ENCODE measurements at regions not wholly inside any gene's neighbourhood (a gene's known extent, or its start where the extent isn't known, plus 50 kb on each side); places are given as distances from the start of the nearest gene placed in this dataset.

DNA sequence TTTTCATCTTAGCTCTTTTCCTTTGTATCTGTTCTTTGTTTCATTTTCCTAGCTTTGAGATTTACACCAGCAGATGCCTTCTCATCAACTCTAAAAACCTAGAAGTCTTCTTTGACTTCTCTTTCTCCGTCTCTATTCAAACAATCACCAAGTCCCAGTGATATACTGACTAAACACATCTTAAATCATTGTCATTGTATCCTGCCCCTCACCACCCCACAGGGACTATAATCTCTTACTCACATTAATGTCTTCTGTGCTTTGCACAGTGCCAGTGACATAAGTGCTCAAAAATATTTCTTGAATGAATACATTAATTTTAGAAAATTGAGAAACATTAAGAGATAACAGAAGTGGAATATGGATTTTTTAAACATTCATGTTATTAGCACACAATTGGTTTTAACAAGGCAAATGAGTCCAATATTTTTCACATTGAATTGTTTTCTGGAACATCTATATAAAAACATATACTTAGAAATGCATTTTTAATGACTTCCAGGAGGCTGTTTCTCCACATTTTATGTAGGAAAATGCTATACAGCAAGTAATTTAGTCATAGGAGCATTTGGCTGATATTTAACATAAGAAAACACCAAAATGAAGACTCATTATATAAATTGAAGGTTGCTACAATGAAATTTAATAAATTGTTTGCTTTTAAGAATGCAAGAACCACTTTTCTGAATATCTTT lies 472.8 kb upstream of the PRICKLE1 start:
- TF ChIP-seq, protein P1, sequence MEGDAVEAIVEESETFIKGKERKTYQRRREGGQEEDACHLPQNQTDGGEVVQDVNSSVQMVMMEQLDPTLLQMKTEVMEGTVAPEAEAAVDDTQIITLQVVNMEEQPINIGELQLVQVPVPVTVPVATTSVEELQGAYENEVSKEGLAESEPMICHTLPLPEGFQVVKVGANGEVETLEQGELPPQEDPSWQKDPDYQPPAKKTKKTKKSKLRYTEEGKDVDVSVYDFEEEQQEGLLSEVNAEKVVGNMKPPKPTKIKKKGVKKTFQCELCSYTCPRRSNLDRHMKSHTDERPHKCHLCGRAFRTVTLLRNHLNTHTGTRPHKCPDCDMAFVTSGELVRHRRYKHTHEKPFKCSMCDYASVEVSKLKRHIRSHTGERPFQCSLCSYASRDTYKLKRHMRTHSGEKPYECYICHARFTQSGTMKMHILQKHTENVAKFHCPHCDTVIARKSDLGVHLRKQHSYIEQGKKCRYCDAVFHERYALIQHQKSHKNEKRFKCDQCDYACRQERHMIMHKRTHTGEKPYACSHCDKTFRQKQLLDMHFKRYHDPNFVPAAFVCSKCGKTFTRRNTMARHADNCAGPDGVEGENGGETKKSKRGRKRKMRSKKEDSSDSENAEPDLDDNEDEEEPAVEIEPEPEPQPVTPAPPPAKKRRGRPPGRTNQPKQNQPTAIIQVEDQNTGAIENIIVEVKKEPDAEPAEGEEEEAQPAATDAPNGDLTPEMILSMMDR (IDR thresholded peaks at IDR 0.05) = no peak

DNA sequence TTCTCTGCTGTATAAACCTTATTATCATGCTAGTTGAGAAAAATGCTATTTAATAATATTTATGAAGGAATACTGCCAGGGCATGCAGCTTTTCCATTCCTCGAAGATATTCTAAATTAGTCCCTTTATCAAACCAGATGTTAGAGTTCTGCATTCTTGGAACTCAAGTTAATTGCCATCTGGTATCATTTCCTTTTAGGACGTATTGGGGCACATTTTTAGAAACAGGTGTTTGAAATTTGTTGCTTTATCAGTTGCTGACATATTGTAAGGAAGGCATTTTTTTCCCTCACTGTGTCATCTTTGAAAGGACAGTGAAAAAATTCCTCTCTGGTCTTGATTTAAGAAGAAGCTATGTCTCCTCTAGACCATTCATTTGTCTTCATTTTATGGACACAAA lies 471.2 kb upstream of the PRICKLE1 start:
- TF ChIP-seq, protein P1 (IDR thresholded peaks at IDR 0.05) = no peak

DNA sequence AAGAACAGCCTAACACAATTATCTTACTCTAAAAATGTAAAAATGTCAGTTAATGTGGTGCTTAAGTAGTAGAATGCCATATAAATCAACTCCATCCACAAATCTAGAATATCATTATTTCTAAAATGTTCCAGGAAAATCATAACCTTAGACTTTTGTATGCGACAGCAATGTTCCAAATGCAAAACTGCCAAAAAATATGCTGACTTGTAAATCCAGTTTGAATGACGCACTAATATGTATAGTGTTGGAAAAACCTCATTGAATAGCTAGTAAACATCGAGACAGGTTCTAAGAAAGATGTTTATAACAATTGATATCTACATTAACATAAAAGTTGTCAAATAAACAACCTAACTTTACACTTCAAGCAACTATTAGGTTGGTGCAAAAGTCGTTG lies 469.1 kb upstream of the PRICKLE1 start:
- TF ChIP-seq, protein P1 (IDR thresholded peaks at IDR 0.05) = no peak

DNA sequence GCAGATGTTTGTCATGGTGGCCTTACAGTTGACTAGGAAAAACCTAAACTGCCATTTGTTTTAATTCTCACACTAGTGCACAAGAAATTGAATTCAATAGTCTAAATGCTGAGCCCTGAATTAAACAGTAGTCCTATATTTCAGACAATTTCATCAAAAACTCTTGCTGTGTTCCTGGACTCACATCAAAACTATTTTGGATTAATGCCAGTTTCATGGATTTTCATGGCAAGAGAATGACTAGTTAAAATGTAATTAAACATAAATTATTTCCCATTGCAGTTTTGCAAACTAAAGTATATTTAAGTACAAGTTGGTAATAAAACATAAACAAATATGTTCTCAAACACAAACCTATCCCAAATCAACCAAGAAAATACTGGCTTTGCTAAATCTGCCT lies 468.0 kb upstream of the PRICKLE1 start:
- TF ChIP-seq, protein P1 (IDR thresholded peaks at IDR 0.05) = no peak

DNA sequence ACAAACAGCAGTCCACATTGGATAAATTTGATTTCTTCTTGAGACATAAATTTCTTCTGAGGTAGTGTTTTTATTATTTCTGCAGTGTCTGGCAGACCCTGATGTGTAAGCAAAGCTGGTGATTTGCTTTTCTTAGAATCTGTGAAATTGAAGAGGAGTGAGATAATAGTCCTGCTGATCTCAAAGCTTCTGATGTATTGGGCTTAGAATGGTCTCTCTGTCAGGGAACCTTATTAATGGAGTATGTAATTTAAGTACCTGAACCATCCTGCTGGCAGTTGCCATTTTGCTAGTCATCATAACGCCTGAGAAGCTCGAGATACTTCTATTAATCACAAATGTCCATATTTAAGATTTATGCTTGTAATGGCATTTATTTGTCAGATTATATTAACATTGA lies 464.5 kb upstream of the PRICKLE1 start:
- TF ChIP-seq, protein P1 (IDR thresholded peaks at IDR 0.05) = no peak

DNA sequence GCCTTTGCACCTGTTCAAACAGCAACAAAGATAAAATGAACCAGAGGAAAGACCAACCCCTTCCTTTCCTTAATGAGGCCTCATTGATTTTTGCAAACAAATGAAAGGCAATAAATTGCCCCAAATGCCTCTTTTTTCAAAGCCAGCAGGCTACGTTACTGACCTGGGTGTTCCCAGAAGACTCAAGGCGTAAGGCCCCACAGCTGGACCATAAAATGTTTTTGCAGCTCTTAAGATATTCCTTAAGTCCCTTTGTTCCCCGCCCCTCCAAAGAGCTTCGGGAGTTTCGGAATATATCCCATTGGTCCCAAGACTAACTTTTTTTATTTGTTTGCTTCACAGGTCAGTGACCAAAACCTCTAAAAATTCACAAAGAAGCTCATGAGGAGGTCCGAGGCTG lies 462.9 kb upstream of the PRICKLE1 start:
- TF ChIP-seq, protein P1 (IDR thresholded peaks at IDR 0.05) = no peak

DNA sequence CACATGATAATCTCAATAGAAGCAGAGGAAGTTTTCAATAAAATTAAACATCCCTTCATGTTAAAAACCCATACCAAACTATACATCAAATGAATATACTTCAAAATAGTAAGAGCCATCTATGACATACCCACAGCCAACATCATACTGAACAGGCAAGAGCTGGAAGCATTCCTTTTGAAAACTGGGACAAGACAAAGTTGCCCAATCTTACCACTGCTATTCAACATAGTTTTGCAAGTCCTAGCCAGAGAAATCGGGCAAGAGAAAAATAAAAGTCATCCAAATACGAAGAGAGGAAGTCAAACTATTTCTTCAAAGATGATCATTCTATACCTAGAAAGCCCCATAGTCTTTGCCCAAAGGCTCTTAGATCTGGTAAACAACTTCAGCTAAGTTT lies 454.7 kb upstream of the PRICKLE1 start:
- TF ChIP-seq, protein P1 (IDR thresholded peaks at IDR 0.05) = no peak

DNA sequence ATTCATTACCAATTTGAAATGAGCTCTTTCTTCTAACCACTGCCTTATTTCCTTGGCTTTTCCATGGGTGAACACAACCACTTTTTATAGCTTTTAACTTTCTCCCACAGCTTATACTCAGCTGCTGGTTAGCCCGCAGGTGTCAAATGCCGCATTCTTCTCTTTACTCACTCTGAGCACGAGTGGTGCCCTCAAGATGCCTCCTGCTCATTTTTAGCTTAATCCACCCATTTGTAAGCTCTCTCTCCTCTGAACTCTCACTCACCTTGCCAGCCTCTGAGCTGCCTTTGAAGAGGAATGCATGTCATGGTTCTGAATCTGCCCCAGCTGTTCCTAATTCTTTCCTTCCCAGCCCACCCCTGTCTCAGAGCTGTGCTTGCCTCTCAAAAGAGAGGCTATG lies 449.4 kb upstream of the PRICKLE1 start:
- TF ChIP-seq, protein P1 (IDR thresholded peaks at IDR 0.05) = no peak
